NCI-H1092 (cell line): ENCODE measurements at regions not wholly inside any gene's neighbourhood (a gene's known extent, or its start where the extent isn't known, plus 50 kb on each side); places are given as distances from the start of the nearest gene placed in this dataset.
A peak's percentile ranks its signal among the peaks of the same experiment; 100 is the strongest.

Experiments used
- DNase-seq: peaks from one replicate; lab custom pipeline; 2025; lab: John Stamatoyannopoulos, UW

- DNase-seq: no peak
These were observed 272.2 kb upstream of the KLF12 start for GRCh38 chr13:74406420-74406819.

- DNase-seq: no peak
These were observed 264.4 kb upstream of the KLF12 start for GRCh38 chr13:74398599-74398998.

GRCh38 chr13:74389056-74389455 is 254.9 kb upstream of the KLF12 start:
- no peak for DNase-seq

- DNase-seq: no peak
These were observed 254.4 kb upstream of the KLF12 start for GRCh38 chr13:74388626-74389025.

- no peak for DNase-seq
These were observed 238.3 kb upstream of the KLF12 start for GRCh38 chr13:74372511-74372910.

GRCh38 chr13:74367193-74367592 is 233.0 kb upstream of the KLF12 start:
- no peak for DNase-seq

GRCh38 chr13:74361274-74361673 is 227.1 kb upstream of the KLF12 start:
- DNase-seq: no peak

- DNase-seq: no peak
These were observed 212.8 kb upstream of the KLF12 start for GRCh38 chr13:74346960-74347359.

- no peak for DNase-seq
These were observed 204.1 kb upstream of the KLF12 start for GRCh38 chr13:74338341-74338740.

GRCh38 chr13:74336546-74336945 is 202.3 kb upstream of the KLF12 start:
- DNase-seq: no peak

- DNase-seq: no peak
These were observed 201.2 kb upstream of the KLF12 start for GRCh38 chr13:74335370-74335769.

- DNase-seq: no peak
These were observed 195.8 kb upstream of the KLF12 start for GRCh38 chr13:74329962-74330361.

- peak; percentile 92 for DNase-seq
These were observed 190.9 kb upstream of the KLF12 start for GRCh38 chr13:74325106-74325505.

- no peak for DNase-seq
These were observed 190.1 kb upstream of the KLF12 start for GRCh38 chr13:74324338-74324737.

- no peak for DNase-seq
These were observed 188.4 kb upstream of the KLF12 start for GRCh38 chr13:74322562-74322961.

GRCh38 chr13:74320282-74320681 is 186.1 kb upstream of the KLF12 start:
- no peak for DNase-seq

GRCh38 chr13:74316547-74316946 is 182.3 kb upstream of the KLF12 start:
- no peak for DNase-seq

- no peak for DNase-seq
These were observed 172.3 kb upstream of the KLF12 start for GRCh38 chr13:74306496-74306895.

GRCh38 chr13:74305876-74306275 is 171.7 kb upstream of the KLF12 start:
- DNase-seq: no peak

GRCh38 chr13:74301258-74301935 is 167.2 kb upstream of the KLF12 start:
- no peak for DNase-seq

- no peak for DNase-seq
These were observed 166.0 kb upstream of the KLF12 start for GRCh38 chr13:74300162-74300561.

GRCh38 chr13:74299721-74300120 is 165.5 kb upstream of the KLF12 start:
- no peak for DNase-seq

- DNase-seq: no peak
These were observed 164.7 kb upstream of the KLF12 start for GRCh38 chr13:74298923-74299322.
